H9 (cell line): ENCODE measurements at regions not wholly inside any gene's neighbourhood (a gene's known extent, or its start where the extent isn't known, plus 50 kb on each side); places are given as distances from the start of the nearest gene placed in this dataset.

Experiments used
- DNase-seq: peaks from one replicate; pipeline ENCODE4 v3.0.0-alpha.2; 2017
- H2AFZ ChIP-seq: one replicate; pipeline ENCODE4 v1.6.1; 2013; ENCODE audit warnings: mild to moderate bottlenecking, low read length, control low read depth, moderate library complexity
- H2AK5ac ChIP-seq: 2 replicates; pipeline ENCODE4 v1.6.1; 2013; ENCODE audit warnings: low read length, control low read depth, mixed read lengths; ENCODE audit not compliant: insufficient read length
- H2BK120ac ChIP-seq: one replicate; pipeline ENCODE4 v1.6.1; 2013; ENCODE audit warnings: low read depth, mild to moderate bottlenecking, low read length, control low read depth, inconsistent platforms; ENCODE audit not compliant: poor library complexity, severe bottlenecking
- H2BK12ac ChIP-seq: 2 replicates; pipeline ENCODE4 v1.6.1; 2013; ENCODE audit warnings: low read length, control low read depth, mixed read lengths, low read depth; ENCODE audit not compliant: insufficient read length
- H2BK15ac ChIP-seq: 2 replicates; pipeline ENCODE4 v1.6.1; 2013; ENCODE audit warnings: low read depth, low read length, control low read depth
- H2BK20ac ChIP-seq: one replicate; pipeline ENCODE4 v1.6.1; 2013; ENCODE audit warnings: low read depth, mild to moderate bottlenecking, low read length, control low read depth, inconsistent platforms; ENCODE audit not compliant: poor library complexity, severe bottlenecking
- H2BK5ac ChIP-seq: 2 replicates; pipeline ENCODE4 v1.6.1; 2013; ENCODE audit warnings: low read length, control low read depth, mixed read lengths; ENCODE audit not compliant: insufficient read length
- H3K14ac ChIP-seq: 2 replicates; pipeline ENCODE4 v1.6.1; 2013; ENCODE audit warnings: low read length, control low read depth; ENCODE audit not compliant: insufficient read depth
- H3K18ac ChIP-seq: 2 replicates; pipeline ENCODE4 v1.6.1; 2013; ENCODE audit warnings: low read depth, mild to moderate bottlenecking, mixed read lengths, low read length, control low read depth; ENCODE audit not compliant: insufficient read length
- H3K23ac ChIP-seq: 2 replicates; pipeline ENCODE4 v1.6.1; 2013; ENCODE audit warnings: low read length, control low read depth, mixed read lengths, low read depth; ENCODE audit not compliant: insufficient read length
- H3K23me2 ChIP-seq: 2 replicates; pipeline ENCODE4 v1.6.1; 2013; ENCODE audit warnings: low read depth, mild to moderate bottlenecking, mixed read lengths, low read length, control low read depth; ENCODE audit not compliant: insufficient read length, poor library complexity, severe bottlenecking
- H3K27ac ChIP-seq: 2 replicates; pipeline ENCODE4 v1.5.1; 2013; ENCODE audit warnings: low read length, control low read depth, mixed read lengths, low read depth; ENCODE audit not compliant: insufficient read length
- H3K27me3 ChIP-seq: 2 replicates; pipeline ENCODE4 v1.6.1; 2013; ENCODE audit warnings: low read length, control low read depth, inconsistent platforms; ENCODE audit not compliant: insufficient read depth
- H3K4ac ChIP-seq: 2 replicates; pipeline ENCODE4 v1.6.1; 2013; ENCODE audit warnings: low read depth, mild to moderate bottlenecking, control low read depth, inconsistent platforms, low read length, moderate library complexity
- H3K4me1 ChIP-seq: 2 replicates; pipeline ENCODE4 v1.6.1; 2013; ENCODE audit warnings: low read length, control low read depth, inconsistent platforms; ENCODE audit not compliant: insufficient read depth
- H3K4me2 ChIP-seq: 2 replicates; pipeline ENCODE4 v1.6.1; 2013; ENCODE audit warnings: low read length, control low read depth, mixed read lengths; ENCODE audit not compliant: insufficient read length, insufficient read depth
- H3K56ac ChIP-seq: 2 replicates; pipeline ENCODE4 v1.6.1; 2013; ENCODE audit warnings: low read depth, mild to moderate bottlenecking, mixed read lengths, low read length, control low read depth; ENCODE audit not compliant: insufficient read length
- H3K79me1 ChIP-seq: 2 replicates; pipeline ENCODE4 v1.6.1; 2013; ENCODE audit warnings: low read depth, mild to moderate bottlenecking, moderate library complexity, low read length, control low read depth, inconsistent platforms; ENCODE audit not compliant: insufficient read depth, poor library complexity, severe bottlenecking
- H3K79me2 ChIP-seq: 2 replicates; pipeline ENCODE4 v1.6.1; 2013; ENCODE audit warnings: low read length, control low read depth, inconsistent platforms; ENCODE audit not compliant: insufficient read depth
- H3K9ac ChIP-seq: 2 replicates; pipeline ENCODE4 v1.6.1; 2013; ENCODE audit warnings: low read length, control low read depth, mixed read lengths; ENCODE audit not compliant: insufficient read length; ENCODE audit errors: extremely low read depth
- H3K9me3 ChIP-seq: one replicate; pipeline ENCODE4 v1.6.1; 2013; ENCODE audit warnings: low read depth, low read length, inconsistent platforms; ENCODE audit not compliant: control insufficient read depth
- H3T11ph ChIP-seq: one replicate; pipeline ENCODE4 v1.6.1; 2013; ENCODE audit warnings: mild to moderate bottlenecking, low read length, control low read depth, inconsistent platforms
- H4K20me1 ChIP-seq: one replicate; pipeline ENCODE4 v1.6.1; 2013; ENCODE audit not compliant: control insufficient read depth, insufficient read length, insufficient read depth
- H4K5ac ChIP-seq: 2 replicates; pipeline ENCODE4 v1.6.1; 2013; ENCODE audit warnings: low read depth, mild to moderate bottlenecking, mixed read lengths, low read length, control low read depth; ENCODE audit not compliant: insufficient read length
- H4K8ac ChIP-seq: replicated peaks from 2 replicates; pipeline ENCODE4 v1.6.1; 2013; ENCODE audit warnings: low read length, control low read depth, mixed read lengths, low read depth; ENCODE audit not compliant: insufficient read length
- H4K91ac ChIP-seq: 2 replicates; pipeline ENCODE4 v1.6.1; 2013; ENCODE audit warnings: low read depth, mild to moderate bottlenecking, moderate library complexity, mixed read lengths, low read length, control low read depth; ENCODE audit not compliant: insufficient read length
- H3K27ac Mint-ChIP-seq, 3 experiments: 2 replicates in 2 of 3; 3 replicates in 1 of 3; pipeline ENCODE4 v1.8.0; 2020 to 2021; ENCODE audit warnings: mixed read lengths in 3 of 3, mild to moderate bottlenecking in 1 of 3, moderate library complexity in 1 of 3
- H3K27me3 Mint-ChIP-seq: 2 replicates; pipeline ENCODE4 v1.8.0; 2021; ENCODE audit warnings: low read depth, mild to moderate bottlenecking, moderate library complexity, mixed read lengths
- H3K36me3 Mint-ChIP-seq, 3 experiments: 2 replicates in 2 of 3; 3 replicates in 1 of 3; pipeline ENCODE4 v1.8.0; 2020 to 2021; ENCODE audit warnings: low read depth in 3 of 3, mixed read lengths in 3 of 3; ENCODE audit not compliant: insufficient read depth in 1 of 3
- H3K4me1 Mint-ChIP-seq, 2 experiments: 2 replicates each; pipeline ENCODE4 v1.8.0; 2020; ENCODE audit warnings: mixed read lengths in 2 of 2
- H3K4me3 Mint-ChIP-seq, 2 experiments: 2 replicates in 1 of 2; 3 replicates in 1 of 2; pipeline ENCODE4 v1.8.0; 2020 to 2021; ENCODE audit warnings: mild to moderate bottlenecking in 2 of 2, mixed read lengths in 2 of 2, moderate library complexity in 1 of 2
- H3K9me3 Mint-ChIP-seq, 2 experiments: 2 replicates in 1 of 2; 3 replicates in 1 of 2; pipeline ENCODE4 v1.8.0; 2020; ENCODE audit warnings: mild to moderate bottlenecking in 2 of 2, mixed read lengths in 2 of 2, moderate library complexity in 1 of 2
- CTCF ChIP-seq: fragments of 200-600 bp; sonication (generic); conservative IDR thresholded peaks from 3 replicates; pipeline ENCODE4 v1.8.0; 2021; ENCODE audit warnings: antibody characterized with exemption, mild to moderate bottlenecking
- WGBS: extraction: QIAGEN DNeasy Blood & Tissue Kit; methylation state at CpG from one replicate; pipeline ENCODE4 v1.1.7; 2013; ENCODE audit warnings: missing lambda C conversion rate, low lambda C conversion rate, mixed read lengths; ENCODE audit not compliant: insufficient read length; ENCODE audit errors: extremely low coverage; 5-methylcytosine and 5-hydroxymethylcytosine counted together

GRCh38 chr3:106119614-106120082 is 250.8 kb upstream of the CBLB start:
- H2BK5ac ChIP-seq: no peak overlapping the region
- H3K23me2 ChIP-seq: no peaks in the 10 kb centered on the region
- H3K14ac ChIP-seq: no peak overlapping the region
- H4K8ac ChIP-seq: no peak overlapping the region
- no peak overlapping the region for H2BK20ac ChIP-seq
- no peak overlapping the region for H3T11ph ChIP-seq
- Mint-ChIP-seq H3K27ac (no peak overlapping the region), H3K9me3 (no peaks in the 10 kb centered on the region; a peak in 1 of 5 replicates), H3K4me3 (no peak overlapping the region), H3K36me3 (no peaks in the 10 kb centered on the region), H3K27me3 (no peaks in the 10 kb centered on the region), H3K4me1 (peaks cover 2 to 3% of the 10 kb centered on the region in 2 experiments; a peak in 2 of 4 replicates)
- H4K20me1 ChIP-seq: no peaks in the 10 kb centered on the region
- WGBS: no CpG with 5 or more reads among the region's 1 CpG
- no peak overlapping the region for H3K56ac ChIP-seq
- no peak overlapping the region for H3K27ac ChIP-seq
- no peak overlapping the region for H2BK120ac ChIP-seq
- DNase-seq: no peak
- no peak overlapping the region for H4K91ac ChIP-seq
- H2BK15ac ChIP-seq: no peak overlapping the region
- no peak for TF ChIP-seq CTCF
- H3K79me1 ChIP-seq: no peaks in the 10 kb centered on the region
- no peak overlapping the region for H3K23ac ChIP-seq
- H2BK12ac ChIP-seq: no peak overlapping the region
- no peaks in the 10 kb centered on the region for H3K9me3 ChIP-seq
- no peak overlapping the region for H4K5ac ChIP-seq
- no peaks in the 10 kb centered on the region for H3K4me1 ChIP-seq
- H2AK5ac ChIP-seq: no peak overlapping the region
- no peak overlapping the region for H3K18ac ChIP-seq
- no peak overlapping the region for H3K4me2 ChIP-seq
- no peak overlapping the region for H2AFZ ChIP-seq
- no peaks in the 10 kb centered on the region for H3K79me2 ChIP-seq
- H3K27me3 ChIP-seq: no peaks in the 10 kb centered on the region
- no peak overlapping the region for H3K9ac ChIP-seq
- H3K4ac ChIP-seq: no peak overlapping the region
